GM19452 (cell line): ENCODE measurements at regions not wholly inside any gene's neighbourhood (a gene's known extent, or its start where the extent isn't known, plus 50 kb on each side); places are given as distances from the start of the nearest gene placed in this dataset.
"Not testable (repeated sequence)": the region's sequence is repeated elsewhere in the genome, so short reads cannot be mapped to it uniquely, and the experiment has no call there.

ENCODE experiments used
- ATAC-seq: cut with Tn5 transposase; IDR thresholded peaks from one replicate; pipeline ENCODE4 v1.9.1; 2021; ENCODE audit not compliant: unreplicated experiment

- ATAC-seq, result no peak
Observed at GRCh38 chr10:64103750-64104470, 582.7 kb downstream of the REEP3 start.

- no peak for ATAC-seq
Observed at GRCh38 chr10:64109926-64110495, 588.8 kb downstream of the REEP3 start.

- no peak for ATAC-seq
Observed at GRCh38 chr10:64112701-64113355, 591.6 kb downstream of the REEP3 start.

GRCh38 chr10:64113375-64113774, 592.2 kb downstream of the REEP3 start:
- ATAC-seq, result no peak

- no peak for ATAC-seq
Observed at GRCh38 chr10:64113792-64114191, 592.6 kb downstream of the REEP3 start.

GRCh38 chr10:64115471-64115870, 594.3 kb downstream of the REEP3 start:
- ATAC-seq, result no peak

- no peak for ATAC-seq
Observed at GRCh38 chr10:64115908-64116643, 594.9 kb downstream of the REEP3 start.

- ATAC-seq, result no peak
Observed at GRCh38 chr10:64116707-64117106, 595.5 kb downstream of the REEP3 start.

- ATAC-seq, result no peak
Observed at GRCh38 chr10:64118736-64119135, 597.5 kb downstream of the REEP3 start.

GRCh38 chr10:64120301-64120980, 599.2 kb downstream of the REEP3 start:
- ATAC-seq, result not testable (repeated sequence)

GRCh38 chr10:64130152-64130551, 609.0 kb downstream of the REEP3 start:
- ATAC-seq, result no peak

- no peak for ATAC-seq
Observed at GRCh38 chr10:64134676-64135075, 613.5 kb downstream of the REEP3 start.

GRCh38 chr10:64142395-64142794, 621.2 kb downstream of the REEP3 start:
- no peak for ATAC-seq

GRCh38 chr10:64148607-64149006, 627.4 kb downstream of the REEP3 start:
- ATAC-seq, result no peak

- ATAC-seq, result no peak
Observed at GRCh38 chr10:64156166-64156565, 635.0 kb downstream of the REEP3 start.

GRCh38 chr10:64158551-64158950, 637.4 kb downstream of the REEP3 start:
- no peak for ATAC-seq

GRCh38 chr10:64159910-64160872, 639.0 kb downstream of the REEP3 start:
- ATAC-seq, result no peak

GRCh38 chr10:64170791-64171190, 649.6 kb downstream of the REEP3 start:
- no peak for ATAC-seq

- no peak for ATAC-seq
Observed at GRCh38 chr10:64173826-64174225, 652.6 kb downstream of the REEP3 start.

GRCh38 chr10:64174666-64175255, 653.6 kb downstream of the REEP3 start:
- ATAC-seq, result no peak
